NCI-H1417 (cell line): ENCODE measurements at regions not wholly inside any gene's neighbourhood (a gene's known extent, or its start where the extent isn't known, plus 50 kb on each side); places are given as distances from the start of the nearest gene placed in this dataset.

ENCODE experiments used
- DNase-seq, 3 experiments: peaks; one replicate each; lab custom pipeline; 2025; lab: John Stamatoyannopoulos, UW

- no peak for DNase-seq
Observed at GRCh38 chr12:87930033-87930432, 99.2 kb downstream of the C12orf50 start.

DNA sequence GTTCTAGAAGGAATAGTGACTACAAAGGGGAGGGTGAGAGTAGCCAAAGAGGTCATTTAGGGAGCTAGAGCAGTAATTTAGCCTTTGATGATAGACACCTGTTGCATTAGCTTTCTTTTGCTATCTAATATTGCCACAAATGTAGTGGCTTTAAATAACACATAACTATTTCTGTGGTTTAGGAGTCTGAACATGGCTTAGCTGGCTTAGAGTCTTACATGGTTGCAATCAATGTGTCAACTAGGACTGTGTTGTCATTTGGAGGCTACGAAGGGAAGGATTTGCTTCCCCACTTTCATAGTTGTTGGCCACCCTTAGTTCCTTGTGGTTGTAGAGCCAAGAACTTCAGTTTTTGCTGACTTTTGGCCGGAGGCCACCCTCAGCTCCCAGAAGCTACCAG lies 99.9 kb downstream of the C12orf50 start:
- no peak for DNase-seq

DNA sequence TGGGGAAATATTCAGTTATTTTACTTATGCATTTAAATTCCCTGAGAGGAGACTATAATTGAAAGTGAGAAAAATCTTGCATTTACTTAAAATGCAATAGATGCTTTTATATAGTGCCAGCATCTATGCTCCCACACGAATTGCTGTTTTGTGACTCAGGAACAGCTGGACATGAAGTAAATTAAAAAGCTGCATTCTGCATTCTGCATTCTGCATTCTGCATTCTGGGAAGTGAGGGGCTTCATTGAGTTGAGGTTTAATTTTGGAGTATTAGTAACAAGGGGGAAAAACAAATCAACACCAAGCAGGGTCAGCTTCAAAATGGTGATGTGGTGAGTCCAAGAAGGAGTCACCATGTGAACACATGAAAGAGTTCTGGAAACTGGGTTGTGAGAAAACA lies 101.2 kb downstream of the C12orf50 start:
- DNase-seq: no peak

- no peak for DNase-seq
Observed at GRCh38 chr12:87925021-87925420, 104.2 kb downstream of the C12orf50 start.

GRCh38 chr12:87924149-87924548 lies 105.1 kb downstream of the C12orf50 start:
- no peak for DNase-seq

DNA sequence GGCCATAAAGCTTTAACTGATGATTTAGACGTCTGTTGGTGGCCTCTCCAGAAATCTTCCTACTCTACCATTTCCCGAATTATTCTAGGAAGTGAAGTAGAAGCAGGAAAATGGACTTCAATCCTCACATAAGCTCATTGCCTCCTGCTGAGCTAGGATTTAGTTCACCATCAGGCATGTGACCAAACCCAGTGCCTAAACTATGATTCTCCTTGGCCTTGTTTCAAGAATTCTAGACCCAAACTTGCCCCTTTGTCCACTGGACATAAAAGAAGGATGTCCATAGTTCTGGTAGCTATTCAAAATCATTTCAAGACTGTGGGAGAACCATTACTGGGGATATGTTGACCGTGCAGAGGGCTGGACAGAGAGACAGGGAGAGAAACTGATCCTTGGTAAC lies 105.8 kb downstream of the C12orf50 start:
- DNase-seq: no peak

DNA sequence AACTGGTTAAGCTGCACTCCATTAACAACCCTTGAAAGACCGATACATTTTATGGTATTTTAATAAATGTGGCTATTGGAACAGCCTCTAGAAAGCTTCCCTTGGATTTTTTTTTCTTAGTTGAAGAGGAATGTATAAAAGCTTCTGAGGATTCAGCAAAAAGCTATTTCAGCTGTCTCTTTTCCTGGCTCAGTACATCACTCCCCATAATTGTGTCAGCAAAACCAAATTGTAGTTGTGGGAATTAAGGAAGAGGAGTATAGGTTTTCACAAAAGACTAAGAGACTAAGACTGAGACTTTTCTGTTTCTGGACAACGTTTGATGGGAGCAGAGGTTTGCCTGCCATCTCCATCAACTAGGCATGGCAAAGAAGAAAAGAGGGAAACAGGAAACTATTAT lies 106.5 kb downstream of the C12orf50 start:
- DNase-seq: no peak

DNA sequence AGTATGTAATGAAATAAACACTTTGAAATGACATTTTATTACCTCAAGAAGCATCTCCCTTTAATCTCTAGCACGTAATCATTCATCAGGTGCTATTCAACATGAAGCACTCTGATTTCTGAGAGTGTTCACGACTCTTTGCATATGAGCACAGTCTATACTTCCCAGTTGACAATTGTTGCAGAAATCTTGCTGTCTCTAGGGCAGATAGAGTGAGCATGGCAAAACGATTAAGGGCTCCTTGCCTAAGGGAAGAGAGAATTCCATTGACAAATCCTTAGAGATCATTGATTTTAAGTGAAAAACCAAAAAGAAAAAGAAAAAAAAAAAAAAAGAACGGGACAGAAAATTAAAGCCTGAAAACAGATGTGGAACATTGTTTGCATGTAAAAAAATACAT lies 107.6 kb downstream of the C12orf50 start:
- DNase-seq: no peak

- no peak for DNase-seq
Observed at GRCh38 chr12:87920139-87920538, 109.1 kb downstream of the C12orf50 start.

DNA sequence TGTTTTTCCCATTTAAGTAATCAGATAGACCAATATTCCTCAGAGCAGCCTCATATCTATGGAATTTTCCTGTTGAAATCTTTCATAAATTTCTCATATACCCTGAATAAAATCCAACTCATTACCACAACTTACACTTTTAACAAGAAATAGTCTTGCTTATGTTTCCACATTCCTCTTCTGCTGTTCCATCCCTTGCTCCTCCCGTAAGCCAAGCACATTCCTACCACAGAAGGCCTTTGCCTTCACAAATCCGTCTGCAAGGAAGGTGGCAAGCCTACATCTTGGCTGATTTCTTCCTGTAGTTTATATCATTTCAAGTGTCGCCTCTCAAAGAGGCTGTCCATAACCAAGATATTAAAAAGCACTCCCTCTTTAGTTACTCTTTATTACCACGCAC lies 127.7 kb downstream of the C12orf50 start:
- DNase-seq: no peak

DNA sequence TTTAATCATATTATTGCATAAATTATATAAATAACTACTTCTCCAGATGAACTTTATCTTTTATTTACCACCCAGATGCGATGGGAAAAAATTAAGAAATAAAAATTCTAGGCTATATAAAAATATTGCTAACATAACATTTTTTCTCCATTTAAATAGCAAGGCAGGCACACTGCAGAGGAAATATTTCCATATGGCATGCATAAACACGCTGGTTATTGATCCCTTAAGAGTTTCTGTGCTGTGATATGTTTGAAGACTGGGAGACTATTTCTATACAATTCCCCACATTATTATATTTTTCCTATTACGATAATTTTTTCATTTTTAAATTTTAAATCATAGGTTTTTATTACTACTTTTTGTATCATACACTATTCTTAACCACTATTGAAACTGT lies 131.5 kb downstream of the C12orf50 start:
- no peak for DNase-seq

DNA sequence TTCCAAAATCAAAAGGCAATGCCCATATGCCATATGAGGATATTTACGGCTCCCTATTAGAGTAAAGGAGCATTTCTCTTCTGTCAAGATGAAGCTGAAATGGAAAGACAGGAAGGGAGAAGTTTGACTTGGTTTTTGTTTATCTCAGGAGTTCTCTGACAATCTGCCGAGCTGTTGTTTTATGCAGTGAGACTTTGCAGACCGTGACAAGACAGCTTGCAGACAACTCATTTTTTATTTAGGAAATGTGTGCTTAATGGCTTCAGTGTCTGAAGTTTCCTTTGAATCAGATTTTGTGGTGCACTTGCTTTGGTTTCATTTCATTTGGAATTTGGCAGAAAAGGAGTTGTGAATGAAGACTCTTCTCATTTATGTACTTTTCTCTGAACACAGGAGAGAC lies 145.4 kb downstream of the C12orf50 start:
- DNase-seq: no peak

- DNase-seq: no peak
Observed at GRCh38 chr12:87879141-87879540, 150.1 kb downstream of the C12orf50 start.

DNA sequence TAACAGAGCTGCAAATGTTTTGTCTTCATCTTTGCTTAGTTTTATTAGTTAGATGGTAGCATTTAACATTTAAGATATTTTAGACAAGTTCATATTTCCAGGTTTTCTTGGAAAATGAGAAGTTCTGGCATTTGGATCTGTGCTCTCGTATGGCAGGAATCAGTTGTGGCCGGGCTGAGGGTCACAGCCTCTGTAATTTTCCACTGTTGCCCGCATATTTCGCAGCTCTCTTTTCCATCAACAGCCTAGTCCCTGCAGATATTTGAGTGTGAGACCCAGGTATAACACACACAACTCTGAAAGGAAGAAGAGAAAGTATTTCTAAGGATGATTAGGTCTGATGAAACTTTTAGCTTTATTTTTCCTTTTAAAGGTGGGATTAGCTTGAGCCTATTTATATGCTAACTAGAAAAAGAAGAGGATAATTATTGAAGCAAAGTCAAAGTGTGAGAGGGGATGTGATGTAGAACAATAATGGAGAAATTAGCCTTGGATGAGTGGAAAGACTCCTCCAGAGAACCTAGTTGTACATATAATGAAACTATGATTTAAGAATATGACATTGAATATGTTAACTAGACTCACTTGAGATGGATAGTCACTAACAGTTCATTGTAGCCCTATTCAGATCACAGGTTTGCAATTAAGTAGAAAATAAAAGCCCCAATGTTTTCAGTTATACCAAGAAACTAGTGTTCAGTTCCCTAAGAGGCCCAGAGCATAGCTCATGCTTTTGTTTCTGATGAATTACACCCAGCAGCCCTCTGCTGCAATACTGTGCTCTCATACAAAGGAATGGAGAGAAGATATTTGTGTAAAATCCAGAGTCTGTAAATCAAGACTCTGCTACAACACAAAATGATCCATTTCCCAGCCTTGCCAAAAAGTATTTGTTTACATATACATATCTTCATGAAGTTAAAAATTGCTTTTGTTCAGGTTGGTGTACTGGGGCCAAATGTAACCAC lies 158.4 kb downstream of the C12orf50 start:
- no peak for DNase-seq

- DNase-seq: no peak
Observed at GRCh38 chr12:87870061-87870460, 159.1 kb downstream of the C12orf50 start.

DNA sequence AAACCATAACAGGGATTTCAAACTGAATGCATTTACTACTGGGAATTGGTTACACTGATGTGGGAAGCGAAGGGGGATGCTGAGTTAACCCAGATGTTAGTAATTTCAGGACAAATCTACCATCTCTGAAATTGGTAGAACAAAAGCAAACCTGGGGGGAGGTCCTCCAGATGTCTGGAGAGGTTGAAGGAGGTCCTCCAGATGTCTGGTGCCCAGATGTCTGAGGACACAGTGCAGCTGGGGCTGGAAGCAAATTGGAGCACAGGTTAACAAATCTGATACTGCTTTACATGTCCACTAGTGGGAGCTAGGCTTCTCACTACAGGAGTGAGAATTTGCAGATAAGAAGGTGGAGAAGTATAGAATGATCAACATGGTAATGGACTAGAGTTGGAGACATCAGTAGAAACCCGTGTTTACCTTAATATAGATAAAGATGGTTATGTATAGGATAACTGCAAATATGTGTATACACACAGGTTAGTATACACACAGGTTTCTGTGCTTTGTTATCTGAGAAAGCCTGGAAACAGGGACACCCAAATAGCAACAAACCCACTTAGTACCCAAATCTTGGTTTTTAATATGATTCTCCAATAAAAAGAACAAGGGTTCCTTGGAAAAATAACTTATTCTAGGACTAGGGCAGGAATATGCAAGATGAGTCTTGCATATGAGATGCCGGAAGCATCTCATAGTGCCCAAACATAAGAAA lies 162.5 kb downstream of the C12orf50 start:
- DNase-seq: peak in 1 of 3 experiments; percentile 28

DNA sequence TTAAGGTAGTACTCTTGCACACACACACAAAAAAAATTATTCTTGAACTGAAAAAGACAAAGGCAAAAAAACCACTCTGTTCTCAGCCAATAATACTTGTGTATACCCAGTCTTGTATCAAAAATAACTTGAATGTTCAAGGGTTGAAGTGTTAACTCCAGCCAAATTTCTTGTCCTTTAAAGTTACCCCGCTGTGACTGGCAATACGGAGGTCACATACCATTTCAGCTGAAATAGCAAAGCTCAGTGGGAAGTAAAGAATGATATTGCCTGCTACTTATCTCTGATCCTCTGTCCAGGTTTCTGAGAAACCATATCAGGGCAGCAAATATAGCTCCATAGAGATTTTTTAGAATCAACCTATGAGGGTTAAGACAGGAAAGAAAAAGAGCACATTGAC lies 167.4 kb downstream of the C12orf50 start:
- DNase-seq: no peak

GRCh38 chr12:87853448-87854003 lies 175.7 kb downstream of the C12orf50 start:
- DNase-seq: no peak

DNA sequence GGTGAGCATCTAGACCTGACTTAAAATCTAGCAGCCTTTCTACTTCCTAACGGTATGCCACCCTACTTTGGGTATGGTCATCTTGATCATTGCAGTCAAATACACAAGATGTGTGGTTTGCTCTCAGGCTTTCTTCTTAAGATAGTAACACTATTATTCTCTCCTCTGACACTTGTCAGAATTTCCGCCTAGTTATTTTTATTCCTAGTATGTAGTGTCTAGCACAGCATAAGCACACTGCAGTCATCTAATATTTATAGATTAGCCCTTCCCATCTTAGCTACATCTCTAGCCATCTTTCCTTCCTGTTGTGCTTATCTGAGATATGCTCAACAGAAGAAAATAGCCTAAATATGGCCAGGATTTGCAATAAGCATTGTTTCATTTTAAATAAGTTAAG lies 180.1 kb downstream of the C12orf50 start:
- no peak for DNase-seq

- peak; percentile 41 to 82 (median 62) for DNase-seq
Observed at GRCh38 chr12:87848248-87848868, 180.8 kb downstream of the C12orf50 start.

DNA sequence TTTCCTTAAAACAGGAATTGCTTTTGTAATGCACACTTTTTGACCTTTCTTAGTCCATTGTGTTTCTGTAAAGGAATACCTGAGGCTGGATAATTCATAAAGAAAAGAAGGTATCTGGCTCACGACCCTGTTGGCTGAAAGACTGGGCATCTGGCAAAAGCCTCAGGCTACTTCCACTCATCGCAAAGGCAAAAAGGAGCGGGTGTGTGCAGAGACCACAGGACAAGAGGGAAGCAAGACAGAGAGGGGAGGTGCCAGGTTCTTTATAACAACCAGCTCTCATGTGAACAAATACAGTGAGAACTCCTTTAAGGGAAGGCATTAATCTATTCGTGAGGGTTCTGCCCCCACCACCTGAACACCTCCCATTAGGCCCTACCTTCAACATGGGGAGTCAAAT lies 182.1 kb downstream of the C12orf50 start:
- DNase-seq: peak in 1 of 3 experiments; percentile 46

- DNase-seq: no peak
Observed at GRCh38 chr12:87846045-87846444, 183.2 kb downstream of the C12orf50 start.
